ENCODE measurements at regions not wholly inside any gene's neighbourhood (a gene's known extent, or its start where the extent isn't known, plus 50 kb on each side); places are given as distances from the start of the nearest gene placed in this dataset.
"Not testable (repeated sequence)": the region's sequence is repeated elsewhere in the genome, so short reads cannot be mapped to it uniquely, and the experiment has no call there.

GRCh38 chrX:10702031-10702430 lies 81.6 kb upstream of the MID1 start:
- H3K4me3 ChIP-seq: no peak overlapping the region
- no peaks in the 10 kb centered on the region for H3K27me3 ChIP-seq (replicated peaks in 1 of 7)
- TF ChIP-seq POLR2A (IDR thresholded peaks at IDR 0.05) (no peak), POLR2AphosphoS5 (IDR thresholded peaks at IDR 0.05) (no peak), CTCF (IDR thresholded peaks at IDR 0.05 in 8 of 11, conservative IDR thresholded peaks at IDR 0.05 in 3 of 11) (no peak)
- no peak for DNase-seq
- no peaks in the 10 kb centered on the region for H3K4me1 ChIP-seq
- H3K36me3 ChIP-seq: no peaks in the 10 kb centered on the region
- no peak overlapping the region for H3K27ac ChIP-seq
- no peaks in the 10 kb centered on the region for H3K9me3 ChIP-seq
- intact Hi-C loops (cut with DNase I; ENCODE audit: low total_unique reads): no loop called here
- WGBS, 5 donors: 58 to 68% (median 63%) methylated on average over 4 of the region's 4 CpGs

GRCh38 chrX:10706342-10706741 lies 86.0 kb upstream of the MID1 start:
- H3K27ac ChIP-seq; H3K4me1 ChIP-seq; H3K9me3 ChIP-seq; H3K27me3 ChIP-seq (replicated peaks in 1 of 7); H3K4me3 ChIP-seq; H3K36me3 ChIP-seq; DNase-seq; intact Hi-C loops (cut with DNase I; ENCODE audit: low total_unique reads): not testable (repeated sequence)
- 64 to 100% (median 76%) methylated on average over 3 of the region's 3 CpGs for WGBS, 5 donors

- no peak overlapping the region for H3K4me3 ChIP-seq
Measured at GRCh38 chrX:10707773-10708172, 87.4 kb upstream of the MID1 start.

GRCh38 chrX:10709276-10709675 lies 88.9 kb upstream of the MID1 start:
- H3K36me3 ChIP-seq: no peaks in the 10 kb centered on the region
- TF ChIP-seq POLR2AphosphoS5 (IDR thresholded peaks at IDR 0.05): no peak
- no peak for TF ChIP-seq POLR2A (IDR thresholded peaks at IDR 0.05)
- no peak for TF ChIP-seq CTCF (IDR thresholded peaks at IDR 0.05 in 8 of 11, conservative IDR thresholded peaks at IDR 0.05 in 3 of 11)
- no peaks in the 10 kb centered on the region for H3K9me3 ChIP-seq
- intact Hi-C loops (cut with DNase I; ENCODE audit: low total_unique reads): no loop called here
- H3K27me3 ChIP-seq (replicated peaks in 1 of 7): no peaks in the 10 kb centered on the region
- H3K4me3 ChIP-seq: no peak overlapping the region
- WGBS, 5 donors: 60 to 82% (median 80%) methylated on average over 4 of the region's 4 CpGs
- H3K4me1 ChIP-seq: no peaks in the 10 kb centered on the region
- H3K27ac ChIP-seq: no peak overlapping the region
- no peak for DNase-seq

More at GRCh38 chrX:10707773-10708172, 87.4 kb upstream of the MID1 start:
- no peaks in the 10 kb centered on the region for H3K9me3 ChIP-seq
- H3K36me3 ChIP-seq: no peaks in the 10 kb centered on the region
- TF ChIP-seq POLR2A (IDR thresholded peaks at IDR 0.05): no peak
- no peak for TF ChIP-seq CTCF (IDR thresholded peaks at IDR 0.05 in 8 of 11, conservative IDR thresholded peaks at IDR 0.05 in 3 of 11)
- TF ChIP-seq POLR2AphosphoS5 (IDR thresholded peaks at IDR 0.05): no peak
- H3K27me3 ChIP-seq (replicated peaks in 1 of 7): no peaks in the 10 kb centered on the region
- intact Hi-C loops (cut with DNase I; ENCODE audit: low total_unique reads): no loop called here
- 57 to 87% (median 73%) methylated on average over 2 of the region's 2 CpGs for WGBS, 5 donors
- no peaks in the 10 kb centered on the region for H3K4me1 ChIP-seq
- no peak overlapping the region for H3K27ac ChIP-seq
- DNase-seq: no peak

- WGBS, 5 donors: 75 to 92% (median 85%) methylated on average over 5 of the region's 5 CpGs
- no peaks in the 10 kb centered on the region for H3K27me3 ChIP-seq (replicated peaks in 1 of 7)
- H3K27ac ChIP-seq: no peak overlapping the region
- H3K4me3 ChIP-seq: no peak overlapping the region
- DNase-seq: no peak
- no peaks in the 10 kb centered on the region for H3K36me3 ChIP-seq
- TF ChIP-seq POLR2A (IDR thresholded peaks at IDR 0.05) (no peak), CTCF (IDR thresholded peaks at IDR 0.05 in 8 of 11, conservative IDR thresholded peaks at IDR 0.05 in 3 of 11) (no peak), POLR2AphosphoS5 (IDR thresholded peaks at IDR 0.05) (no peak)
- intact Hi-C loops (cut with DNase I; ENCODE audit: low total_unique reads): no loop called here
- H3K9me3 ChIP-seq: no peaks in the 10 kb centered on the region
- H3K4me1 ChIP-seq: no peaks in the 10 kb centered on the region
Measured at GRCh38 chrX:10714531-10714930, 94.1 kb upstream of the MID1 start.

Data from spleen (tissue), 11 donors.